Ishikawa (cell line): ENCODE measurements at regions not wholly inside any gene's neighbourhood (a gene's known extent, or its start where the extent isn't known, plus 50 kb on each side); places are given as distances from the start of the nearest gene placed in this dataset.
A peak's percentile ranks its signal among the peaks of the same experiment; 100 is the strongest.

Source experiments
- CEBPB ChIP-seq: IDR thresholded peaks from 2 replicates; pipeline ENCODE4 v1.6.1; 2012
- CREB1 ChIP-seq: IDR thresholded peaks from 2 replicates; pipeline ENCODE4 v1.6.1; 2012; ENCODE audit warnings: low read depth
- EGR1 ChIP-seq: IDR thresholded peaks from 2 replicates; pipeline ENCODE4 v1.6.1; 2012
- EP300 ChIP-seq: IDR thresholded peaks from 2 replicates; pipeline ENCODE4 v1.6.1; 2012; ENCODE audit warnings: borderline replicate concordance
- FOXM1 ChIP-seq: IDR thresholded peaks from 2 replicates; pipeline ENCODE4 v1.6.1; 2012; ENCODE audit warnings: low read depth, borderline replicate concordance
- MAX ChIP-seq: IDR thresholded peaks from 2 replicates; pipeline ENCODE4 v1.6.1; 2012
- NFIC ChIP-seq: IDR thresholded peaks from 2 replicates; pipeline ENCODE4 v1.6.1; 2012
- RAD21 ChIP-seq: IDR thresholded peaks from 2 replicates; pipeline ENCODE4 v1.6.1; 2012; ENCODE audit warnings: low read depth
- TAF1 ChIP-seq: IDR thresholded peaks from 2 replicates; pipeline ENCODE4 v1.6.1; 2012; ENCODE audit warnings: low read depth, mild to moderate bottlenecking
- TCF12 ChIP-seq: IDR thresholded peaks from 2 replicates; pipeline ENCODE4 v1.6.1; 2012; ENCODE audit warnings: low read depth
- TEAD4 ChIP-seq: IDR thresholded peaks from 2 replicates; pipeline ENCODE4 v1.6.1; 2012
- YY1 ChIP-seq: IDR thresholded peaks from 2 replicates; pipeline ENCODE4 v1.6.1; 2012; ENCODE audit warnings: low read depth
- ZBTB7A ChIP-seq: IDR thresholded peaks from 2 replicates; pipeline ENCODE4 v1.6.1; 2012; ENCODE audit warnings: low read depth
- TF ChIP-seq, protein P1 (sequence below): IDR thresholded peaks from 2 replicates; pipeline ENCODE4 v1.6.1; 2012
- TF ChIP-seq, protein P2 (sequence below): IDR thresholded peaks from 2 replicates; pipeline ENCODE4 v1.6.1; 2012; ENCODE audit warnings: low read depth, mild to moderate bottlenecking

GRCh38 chr18:60112369-60112768, 212.6 kb downstream of the PMAIP1 start:
- TF ChIP-seq FOXM1: no peak
- no peak for TF ChIP-seq TCF12
- TF ChIP-seq EGR1: no peak
- TF ChIP-seq CREB1: no peak
- TF ChIP-seq MAX: no peak
- TF ChIP-seq, protein P1, sequence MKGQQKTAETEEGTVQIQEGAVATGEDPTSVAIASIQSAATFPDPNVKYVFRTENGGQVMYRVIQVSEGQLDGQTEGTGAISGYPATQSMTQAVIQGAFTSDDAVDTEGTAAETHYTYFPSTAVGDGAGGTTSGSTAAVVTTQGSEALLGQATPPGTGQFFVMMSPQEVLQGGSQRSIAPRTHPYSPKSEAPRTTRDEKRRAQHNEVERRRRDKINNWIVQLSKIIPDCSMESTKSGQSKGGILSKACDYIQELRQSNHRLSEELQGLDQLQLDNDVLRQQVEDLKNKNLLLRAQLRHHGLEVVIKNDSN: no peak

GRCh38 chr18:60111525-60111924, 211.7 kb downstream of the PMAIP1 start:
- TF ChIP-seq, protein P1: no peak
- TF ChIP-seq, protein P2, sequence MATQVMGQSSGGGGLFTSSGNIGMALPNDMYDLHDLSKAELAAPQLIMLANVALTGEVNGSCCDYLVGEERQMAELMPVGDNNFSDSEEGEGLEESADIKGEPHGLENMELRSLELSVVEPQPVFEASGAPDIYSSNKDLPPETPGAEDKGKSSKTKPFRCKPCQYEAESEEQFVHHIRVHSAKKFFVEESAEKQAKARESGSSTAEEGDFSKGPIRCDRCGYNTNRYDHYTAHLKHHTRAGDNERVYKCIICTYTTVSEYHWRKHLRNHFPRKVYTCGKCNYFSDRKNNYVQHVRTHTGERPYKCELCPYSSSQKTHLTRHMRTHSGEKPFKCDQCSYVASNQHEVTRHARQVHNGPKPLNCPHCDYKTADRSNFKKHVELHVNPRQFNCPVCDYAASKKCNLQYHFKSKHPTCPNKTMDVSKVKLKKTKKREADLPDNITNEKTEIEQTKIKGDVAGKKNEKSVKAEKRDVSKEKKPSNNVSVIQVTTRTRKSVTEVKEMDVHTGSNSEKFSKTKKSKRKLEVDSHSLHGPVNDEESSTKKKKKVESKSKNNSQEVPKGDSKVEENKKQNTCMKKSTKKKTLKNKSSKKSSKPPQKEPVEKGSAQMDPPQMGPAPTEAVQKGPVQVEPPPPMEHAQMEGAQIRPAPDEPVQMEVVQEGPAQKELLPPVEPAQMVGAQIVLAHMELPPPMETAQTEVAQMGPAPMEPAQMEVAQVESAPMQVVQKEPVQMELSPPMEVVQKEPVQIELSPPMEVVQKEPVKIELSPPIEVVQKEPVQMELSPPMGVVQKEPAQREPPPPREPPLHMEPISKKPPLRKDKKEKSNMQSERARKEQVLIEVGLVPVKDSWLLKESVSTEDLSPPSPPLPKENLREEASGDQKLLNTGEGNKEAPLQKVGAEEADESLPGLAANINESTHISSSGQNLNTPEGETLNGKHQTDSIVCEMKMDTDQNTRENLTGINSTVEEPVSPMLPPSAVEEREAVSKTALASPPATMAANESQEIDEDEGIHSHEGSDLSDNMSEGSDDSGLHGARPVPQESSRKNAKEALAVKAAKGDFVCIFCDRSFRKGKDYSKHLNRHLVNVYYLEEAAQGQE: no peak
- TF ChIP-seq EGR1 (no peak), TCF12 (no peak), RAD21 (no peak), TAF1 (no peak), EP300 (no peak), MAX (no peak), ZBTB7A (no peak), TEAD4 (no peak), CEBPB (no peak), YY1 (no peak), CREB1 (no peak), FOXM1 (no peak), NFIC (no peak)

DNA sequence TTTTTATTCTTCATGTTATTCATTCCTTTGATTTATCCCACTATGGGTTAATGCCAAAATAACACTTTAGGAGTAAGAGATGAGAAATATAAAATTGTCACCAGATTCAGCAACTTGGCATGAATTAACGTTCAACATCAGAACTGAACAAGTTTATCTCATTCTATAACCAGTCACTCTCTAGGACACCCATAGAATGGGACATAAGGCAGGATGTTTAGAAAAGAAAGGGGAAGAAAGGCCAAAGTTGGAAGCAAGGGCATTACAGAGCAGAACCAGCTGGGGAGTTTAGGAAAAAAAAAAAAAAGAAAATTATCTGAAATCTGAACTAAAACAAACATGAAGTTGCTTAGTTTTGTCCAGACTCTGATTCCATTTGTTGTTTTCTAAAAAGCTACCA, 211.0 kb downstream of the PMAIP1 start:
- TF ChIP-seq, protein P1: no peak
- TF ChIP-seq FOXM1 (no peak), EGR1 (no peak), TCF12 (no peak), NFIC (no peak), YY1 (no peak), EP300 (no peak)

DNA sequence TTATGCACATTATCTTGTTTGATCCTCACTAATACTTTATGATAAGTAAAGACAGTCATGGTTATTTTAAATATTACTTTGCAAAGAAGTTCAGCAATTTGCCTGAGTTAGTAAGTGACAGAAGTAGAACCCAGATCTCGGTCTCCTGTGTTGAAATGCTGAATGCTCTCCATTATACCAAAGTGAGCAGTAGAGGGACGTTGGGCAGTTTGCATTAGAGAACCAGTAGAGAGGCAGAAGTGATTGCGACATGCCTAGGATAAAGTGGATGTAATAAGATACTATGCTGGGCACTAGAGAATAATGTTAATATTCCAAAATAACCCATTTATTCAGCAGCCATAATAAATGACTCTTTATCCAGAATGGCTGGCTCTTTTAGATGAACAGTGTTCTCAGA, 201.0 kb downstream of the PMAIP1 start:
- TF ChIP-seq, protein P2: no peak
- TF ChIP-seq CEBPB (peak; percentile 63; the same call in 1 of the 2 replicates), NFIC (no peak), FOXM1 (no peak), TCF12 (no peak)
- TF ChIP-seq, protein P1: no peak

DNA sequence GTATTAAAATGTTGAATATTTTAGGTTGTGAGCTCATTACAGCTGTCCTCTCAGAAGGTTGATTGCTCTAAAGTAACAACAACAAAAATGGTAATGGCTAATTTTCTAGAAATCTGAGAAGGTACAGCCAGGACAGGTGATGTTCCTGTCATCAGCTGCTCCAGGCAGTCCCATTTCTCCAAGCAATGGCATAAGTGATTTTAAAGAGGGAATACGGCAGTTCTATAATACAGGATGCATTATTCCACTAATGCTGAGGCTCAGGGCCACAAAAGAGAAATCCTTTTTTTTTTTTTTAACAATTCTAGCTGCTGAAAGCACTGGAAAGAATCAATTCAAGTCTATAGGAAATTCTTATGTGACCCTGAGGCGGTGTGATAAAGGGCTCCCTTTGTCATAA, 199.9 kb downstream of the PMAIP1 start:
- TF ChIP-seq EP300 (no peak), YY1 (no peak), CEBPB (no peak), EGR1 (no peak), FOXM1 (no peak), NFIC (no peak)
- TF ChIP-seq, protein P1: no peak

GRCh38 chr18:60096428-60096827, 196.6 kb downstream of the PMAIP1 start:
- no peak for TF ChIP-seq RAD21
- TF ChIP-seq YY1: no peak
- TF ChIP-seq TAF1: no peak
- TF ChIP-seq ZBTB7A: no peak
- no peak for TF ChIP-seq FOXM1
- no peak for TF ChIP-seq TEAD4
- no peak for TF ChIP-seq MAX
- TF ChIP-seq, protein P2: no peak
- no peak for TF ChIP-seq EP300
- TF ChIP-seq, protein P1: no peak
- TF ChIP-seq NFIC: no peak
- no peak for TF ChIP-seq CEBPB
- TF ChIP-seq EGR1: no peak
- no peak for TF ChIP-seq CREB1
- TF ChIP-seq TCF12: no peak
